H1 (cell line): ENCODE measurements at regions not wholly inside any gene's neighbourhood (a gene's known extent, or its start where the extent isn't known, plus 50 kb on each side); places are given as distances from the start of the nearest gene placed in this dataset.
A peak's percentile ranks its signal among the peaks of the same experiment; 100 is the strongest.

Experiments used
- CTCF ChIA-PET: fragments of 300-600 bp; sonication (Branson Sonifier 250); formaldehyde crosslinking; loops from one replicate; lab custom pipeline; 2021; ENCODE audit not compliant: partially characterized antibody; lab: Charles Lee
- POLR2A ChIA-PET: fragments of 300-600 bp; sonication (Branson Sonifier 250); formaldehyde crosslinking; loops from one replicate; lab custom pipeline; 2021; ENCODE audit warnings: inconsistent platforms; ENCODE audit not compliant: partially characterized antibody; lab: Charles Lee
- DNase-seq, 2 experiments: peaks; one replicate each; pipeline versions ENCODE4 v3.0.0 to v3.0.0-alpha.2; 2010 to 2022; ENCODE audit warnings: low spot score in 2 of 2, low read depth in 1 of 2, mixed read lengths in 1 of 2
- FAIRE-seq: peaks from 2 replicates; lab custom pipeline; 2011; peaks lifted over from hg19 to GRCh38; lab: Jason Lieb, UNC
- H2AFZ ChIP-seq: 2 replicates; pipeline ENCODE4 v1.8.1; 2012; ENCODE audit warnings: low read length, inconsistent platforms
- H2AK5ac ChIP-seq: 2 replicates; pipeline ENCODE4 v1.6.1; 2013; ENCODE audit warnings: low read depth, low read length
- H2BK120ac ChIP-seq: replicated peaks from 2 replicates; pipeline ENCODE3; 2013; ENCODE audit warnings: low read depth, low read length, inconsistent platforms
- H2BK12ac ChIP-seq: 2 replicates; pipeline ENCODE4 v1.6.1; 2013; ENCODE audit warnings: low read depth, low read length
- H2BK15ac ChIP-seq: 2 replicates; pipeline ENCODE4 v1.6.1; 2013; ENCODE audit warnings: low read length
- H2BK20ac ChIP-seq: 2 replicates; pipeline ENCODE4 v1.6.1; 2013; ENCODE audit warnings: low read length
- H2BK5ac ChIP-seq: 2 replicates; pipeline ENCODE4 v1.6.1; 2013; ENCODE audit warnings: low read depth, low read length
- H3K14ac ChIP-seq: 2 replicates; pipeline ENCODE4 v1.6.1; 2013; ENCODE audit warnings: inconsistent platforms; ENCODE audit not compliant: insufficient read length
- H3K18ac ChIP-seq: 2 replicates; pipeline ENCODE4 v1.6.1; 2013; ENCODE audit warnings: low read length; ENCODE audit errors: extremely low read depth
- H3K23ac ChIP-seq: 2 replicates; pipeline ENCODE4 v1.6.1; 2013; ENCODE audit warnings: inconsistent platforms; ENCODE audit not compliant: insufficient read length
- H3K23me2 ChIP-seq: 2 replicates; pipeline ENCODE4 v1.6.1; 2013; ENCODE audit warnings: low read depth, low read length
- H3K27ac ChIP-seq: 2 replicates; pipeline ENCODE4 v1.6.1; 2011; ENCODE audit warnings: low read depth, low read length, inconsistent platforms
- H3K27me3 ChIP-seq, 4 experiments: replicated peaks in 1 of 4; 1 replicate in 1 of 4; 2 replicates in 3 of 4; pipeline versions ENCODE4 v1.6.1 to v1.8.1; 2011 to 2013; ENCODE audit warnings: low read length in 3 of 4, mild to moderate bottlenecking in 3 of 4, inconsistent platforms in 2 of 4, mixed read lengths in 2 of 4, moderate library complexity in 1 of 4; ENCODE audit not compliant: control insufficient read depth in 3 of 4, insufficient read depth in 3 of 4; ENCODE audit errors: extremely low read depth in 1 of 4
- H3K36me3 ChIP-seq, 4 experiments: 2 replicates each; pipeline versions ENCODE4 v1.6.1 to v1.8.1; 2011 to 2013; ENCODE audit warnings: mild to moderate bottlenecking in 4 of 4, low read length in 3 of 4, moderate library complexity in 2 of 4, control low read depth in 1 of 4, inconsistent platforms in 1 of 4; ENCODE audit not compliant: insufficient read depth in 4 of 4, control insufficient read depth in 2 of 4
- H3K4ac ChIP-seq: replicated peaks from 2 replicates; pipeline ENCODE3; 2013; ENCODE audit warnings: low read length, low read depth, mixed read lengths, inconsistent platforms; ENCODE audit not compliant: insufficient read length
- H3K4me1 ChIP-seq, 4 experiments: replicated peaks in 1 of 4; 1 replicate in 1 of 4; 2 replicates in 3 of 4; pipeline versions ENCODE4 v1.6.1 to v1.8.1; 2011 to 2013; ENCODE audit warnings: low read length in 3 of 4, inconsistent platforms in 2 of 4, mixed read lengths in 1 of 4; ENCODE audit not compliant: insufficient read depth in 4 of 4, control insufficient read depth in 3 of 4
- H3K4me2 ChIP-seq, 2 experiments: 2 replicates each; pipeline versions ENCODE4 v1.6.1 to v1.8.1; 2011 to 2013; ENCODE audit warnings: low read depth in 2 of 2, low read length in 2 of 2, control low read depth in 1 of 2, inconsistent platforms in 1 of 2, mild to moderate bottlenecking in 1 of 2; ENCODE audit not compliant: insufficient read depth in 1 of 2
- H3K4me3 ChIP-seq, 4 experiments: fragments of 200-600, 300-600 bp in 1 of 4; sonication (generic), shearing (Covaris generic), sonication (Bioruptor Twin) in 1 of 4; 2 replicates each; pipeline versions ENCODE4 v1.5.1 to v1.8.1; 2011 to 2016; ENCODE audit warnings: low read length in 4 of 4, low read depth in 3 of 4, control low read depth in 2 of 4, inconsistent platforms in 2 of 4, mild to moderate bottlenecking in 2 of 4, mixed read lengths in 1 of 4, moderate library complexity in 1 of 4; ENCODE audit not compliant: insufficient read depth in 2 of 4; ENCODE audit errors: extremely low read depth in 1 of 4
- H3K56ac ChIP-seq: replicated peaks from 2 replicates; pipeline ENCODE3; 2013; ENCODE audit warnings: low read depth, mild to moderate bottlenecking, mixed read lengths, low read length, inconsistent platforms; ENCODE audit not compliant: insufficient read length
- H3K79me1 ChIP-seq: 2 replicates; pipeline ENCODE4 v1.6.1; 2013; ENCODE audit warnings: low read depth, low read length, control low read depth
- H3K79me2 ChIP-seq, 2 experiments: 2 replicates each; pipeline versions ENCODE4 v1.6.1 to v1.8.1; 2012 to 2013; ENCODE audit warnings: low read length in 2 of 2, mild to moderate bottlenecking in 2 of 2, inconsistent platforms in 1 of 2; ENCODE audit not compliant: insufficient read depth in 2 of 2, control insufficient read depth in 1 of 2
- H3K9ac ChIP-seq, 4 experiments: replicated peaks in 1 of 4; 1 replicate in 1 of 4; 2 replicates in 3 of 4; pipeline versions ENCODE4 v1.6.1 to v1.8.1; 2011 to 2013; ENCODE audit warnings: low read depth in 3 of 4, low read length in 3 of 4, control low read depth in 2 of 4, mild to moderate bottlenecking in 2 of 4, moderate library complexity in 2 of 4, inconsistent platforms in 1 of 4; ENCODE audit errors: extremely low read depth in 1 of 4
- H3K9me3 ChIP-seq, 2 experiments: 2 replicates each; pipeline versions ENCODE4 v1.6.1 to v1.8.1; 2012 to 2013; ENCODE audit warnings: mild to moderate bottlenecking in 2 of 2, moderate library complexity in 2 of 2, control low read depth in 1 of 2, inconsistent platforms in 1 of 2, low read depth in 1 of 2, low read length in 1 of 2, mixed read lengths in 1 of 2; ENCODE audit not compliant: insufficient read depth in 2 of 2
- H4K20me1 ChIP-seq, 2 experiments: replicated peaks in 1 of 2; 2 replicates each; pipeline versions ENCODE3 to v1.8.1; 2011 to 2013; ENCODE audit warnings: inconsistent platforms in 2 of 2, low read length in 2 of 2, mild to moderate bottlenecking in 1 of 2; ENCODE audit not compliant: insufficient read depth in 2 of 2, control insufficient read depth in 1 of 2
- H4K5ac ChIP-seq: 2 replicates; pipeline ENCODE4 v1.6.1; 2013; ENCODE audit warnings: low read length, low read depth, mixed read lengths, inconsistent platforms; ENCODE audit not compliant: insufficient read length
- H4K8ac ChIP-seq: 2 replicates; pipeline ENCODE4 v1.8.0; 2013; ENCODE audit warnings: mild to moderate bottlenecking, moderate library complexity, low read length, inconsistent platforms; ENCODE audit not compliant: insufficient read depth; ENCODE audit errors: extremely low read depth
- H4K91ac ChIP-seq: replicated peaks from 2 replicates; pipeline ENCODE3; 2013; ENCODE audit warnings: low read length, mixed read lengths, inconsistent platforms; ENCODE audit not compliant: insufficient read length
- ATF3 ChIP-seq: IDR thresholded peaks from 2 replicates; pipeline ENCODE4 v1.6.1; 2011; ENCODE audit warnings: low read depth, mild to moderate bottlenecking, low read length; ENCODE audit not compliant: insufficient read depth
- CBX5 ChIP-seq: fragments of 300-800, 300-1000 bp; sonication (generic); IDR thresholded peaks from 2 replicates; pipeline ENCODE4 v1.7.1; 2016; ENCODE audit warnings: antibody characterized with exemption, low read length, low read depth
- CBX8 ChIP-seq: fragments of 300-800, 300-1000 bp; sonication (generic); IDR thresholded peaks from 2 replicates; pipeline ENCODE4 v1.7.1; 2016; ENCODE audit warnings: low read depth, low read length, borderline replicate concordance
- NRF1 ChIP-seq: IDR thresholded peaks from 2 replicates; pipeline ENCODE4 v1.6.1; 2011; ENCODE audit warnings: mild to moderate bottlenecking, low read depth, low read length, improper control_type of control experiment
- PHF8 ChIP-seq: fragments of 200-600 bp; sonication (generic); conservative IDR thresholded peaks from 2 replicates; pipeline ENCODE4 v1.7.1; 2012; ENCODE audit warnings: low read depth, mild to moderate bottlenecking, inconsistent platforms, low read length, moderate library complexity
- POU5F1 ChIP-seq: IDR thresholded peaks from 2 replicates; pipeline ENCODE4 v1.6.1; 2011; ENCODE audit warnings: low read depth, mild to moderate bottlenecking, low read length, moderate library complexity
- RNF2 ChIP-seq: fragments of 200-900, 300-1000 bp; sonication (generic); IDR thresholded peaks from 2 replicates; pipeline ENCODE4 v1.7.1; 2016; ENCODE audit warnings: borderline replicate concordance, low read depth, mild to moderate bottlenecking, antibody characterized with exemption, low read length; ENCODE audit not compliant: poor library complexity, severe bottlenecking; ENCODE audit errors: missing control alignments
- SRF ChIP-seq: IDR thresholded peaks from 2 replicates; pipeline ENCODE4 v1.6.1; 2011; ENCODE audit warnings: mild to moderate bottlenecking, low read depth, low read length, moderate library complexity
- TAF7 ChIP-seq: optimal IDR thresholded peaks from 2 replicates; pipeline ENCODE3; 2011; ENCODE audit warnings: low read depth, mild to moderate bottlenecking, inconsistent platforms, low read length, moderate library complexity, borderline replicate concordance
- TEAD4 ChIP-seq: IDR thresholded peaks from 2 replicates; pipeline ENCODE4 v1.6.1; 2012; ENCODE audit warnings: low read depth, low read length, inconsistent platforms, mixed read lengths
- WGBS, 2 experiments: shearing (Covaris generic) in 1 of 2; methylation state at CpG; one replicate each; pipeline versions ENCODE4 v1.1.6 to v1.1.7; 2013 to 2015; ENCODE audit warnings: low lambda C conversion rate in 2 of 2, mixed read lengths in 2 of 2, inconsistent platforms in 1 of 2, low coverage in 1 of 2, missing lambda C conversion rate in 1 of 2; ENCODE audit not compliant: insufficient replicate concordance in 2 of 2, insufficient coverage in 1 of 2, insufficient read length in 1 of 2; ENCODE audit errors: extremely low coverage in 1 of 2, missing lambda C conversion rate in 1 of 2; 5-methylcytosine and 5-hydroxymethylcytosine counted together

- Histone ChIP-seq H3K27ac (no peak overlapping the region), H3K79me2 (no peaks in the 10 kb centered on the region), H3K9ac (no peak overlapping the region), H2AK5ac (no peak overlapping the region), H4K8ac (no peak overlapping the region), H3K23ac (no peak overlapping the region), H4K20me1 (no peaks in the 10 kb centered on the region), H2AFZ (0 out of 2 replicates have a peak overlapping the region, but pooled peaks have one; percentile 30), H3K4me3 (no peak overlapping the region), H3K4me1 (peaks cover 0 to 3% (median 0%) of the 10 kb centered on the region in 4 experiments; a peak in 2 of 7 replicates), H3K14ac (no peak overlapping the region), H3K9me3 (no peaks in the 10 kb centered on the region), H4K5ac (no peak overlapping the region), H3K79me1 (no peaks in the 10 kb centered on the region), H3K4ac (no peak overlapping the region), H2BK15ac (no peak overlapping the region), H2BK5ac (no peak overlapping the region), H3K18ac (no peak overlapping the region), H3K4me2 (no peak overlapping the region), H2BK12ac (no peak overlapping the region), H3K27me3 (no peaks in the 10 kb centered on the region), H3K56ac (no peak overlapping the region), H2BK120ac (no peak overlapping the region), H2BK20ac (no peak overlapping the region), H3K36me3 (no peaks in the 10 kb centered on the region), H4K91ac (no peak overlapping the region), H3K23me2 (no peaks in the 10 kb centered on the region)
- POLR2A ChIA-PET = interaction anchor here (0.8 kb wide), 1 partner anchor 18 kb away, joined by 4 read pairs; no protein-coding TSS in a partner anchor
- WGBS, 2 experiments = 90% methylated on average over 13 of the region's 13 CpGs; no CpG with 5 or more reads in 1 of the 2 experiments
- TF ChIP-seq SRF = no peak
- no peak for TF ChIP-seq CBX5
- no peak for TF ChIP-seq NRF1
- no peak for TF ChIP-seq CBX8
- no peak for TF ChIP-seq ATF3
- no peak for TF ChIP-seq POU5F1
- no peak for TF ChIP-seq TEAD4
- no peak for TF ChIP-seq RNF2
- no peak for TF ChIP-seq PHF8
- no peak for TF ChIP-seq TAF7
- FAIRE-seq = no peak
- CTCF ChIA-PET = interaction anchor here (1.2 kb wide), 1 partner anchor 17 kb away, joined by 3 read pairs; no protein-coding TSS in a partner anchor
- no peak for DNase-seq
Observed at GRCh38 chr12:116408489-116409250, 131.2 kb upstream of the MED13L start.
